ENCODE measurements at regions not wholly inside any gene's neighbourhood (a gene's known extent, or its start where the extent isn't known, plus 50 kb on each side); places are given as distances from the start of the nearest gene placed in this dataset.

GRCh38 chr18:61085761-61086160 lies 247.5 kb upstream of the CDH20 start:
- H3K27ac ChIP-seq (ENCODE audit: insufficient read length, low read depth, low read length) = no peak overlapping the region
- H2BK12ac ChIP-seq (ENCODE audit: insufficient read length, low read depth, low read length) = no peak overlapping the region
- DNase-seq = no peak
- no peaks in the 10 kb centered on the region for H3K79me2 ChIP-seq (ENCODE audit: insufficient read depth, low read length)
- H4K91ac ChIP-seq (ENCODE audit: insufficient read length, low read depth, low read length) = no peak overlapping the region
- H3K18ac ChIP-seq (ENCODE audit: insufficient read length, low read depth, low read length) = no peak overlapping the region
- H2BK15ac ChIP-seq (ENCODE audit: low read depth, low read length) = no peak overlapping the region
- H3K4me1 ChIP-seq (ENCODE audit: insufficient read depth, low read length) = no peaks in the 10 kb centered on the region
- Mint-ChIP-seq H3K36me3 (ENCODE audit: insufficient read depth in 1 of 3, low read depth in 3 of 3) (no peaks in the 10 kb centered on the region), H3K9me3 (no peaks in the 10 kb centered on the region), H3K4me1 (no peaks in the 10 kb centered on the region), H3K27ac (no peak overlapping the region), H3K27me3 (ENCODE audit: low read depth) (no peaks in the 10 kb centered on the region), H3K4me3 (no peak overlapping the region)
- H2BK120ac ChIP-seq (ENCODE audit: low read depth, low read length, poor library complexity, severe bottlenecking) = no peak overlapping the region
- H3K56ac ChIP-seq (ENCODE audit: insufficient read length, low read depth, low read length) = no peak overlapping the region
- no peak overlapping the region for H3K9ac ChIP-seq (ENCODE audit: extremely low read depth, insufficient read length, low read length)
- H2BK5ac ChIP-seq (ENCODE audit: insufficient read length, low read length) = no peak overlapping the region
- H4K5ac ChIP-seq (ENCODE audit: insufficient read length, low read depth, low read length) = no peak overlapping the region
- H2BK20ac ChIP-seq (ENCODE audit: low read depth, low read length, poor library complexity, severe bottlenecking) = no peak overlapping the region
- no peak overlapping the region for H3K23ac ChIP-seq (ENCODE audit: insufficient read length, low read depth, low read length)
- H3K4ac ChIP-seq (ENCODE audit: low read depth, low read length) = no peak overlapping the region
- H3K14ac ChIP-seq (ENCODE audit: insufficient read depth, low read length) = no peak overlapping the region
- H4K8ac ChIP-seq (replicated peaks; ENCODE audit: insufficient read length, low read depth, low read length) = no peak overlapping the region
- H3K27me3 ChIP-seq (ENCODE audit: insufficient read depth, low read length) = no peaks in the 10 kb centered on the region
- no peaks in the 10 kb centered on the region for H3K23me2 ChIP-seq (ENCODE audit: insufficient read length, low read depth, low read length, poor library complexity, severe bottlenecking)
- no peak overlapping the region for H2AFZ ChIP-seq (ENCODE audit: low read length)
- H2AK5ac ChIP-seq (ENCODE audit: insufficient read length, low read length) = no peak overlapping the region
- no peaks in the 10 kb centered on the region for H4K20me1 ChIP-seq (ENCODE audit: control insufficient read depth, insufficient read depth, insufficient read length)
- H3K4me2 ChIP-seq (ENCODE audit: insufficient read depth, insufficient read length, low read length) = no peak overlapping the region
- TF ChIP-seq CTCF (conservative IDR thresholded peaks at IDR 0.05) = no peak
- H3K9me3 ChIP-seq (ENCODE audit: control insufficient read depth, low read depth, low read length) = no peaks in the 10 kb centered on the region
- H3T11ph ChIP-seq (ENCODE audit: low read length) = no peak overlapping the region
- no peaks in the 10 kb centered on the region for H3K79me1 ChIP-seq (ENCODE audit: insufficient read depth, low read depth, low read length, poor library complexity, severe bottlenecking)
